ENCODE measurements at regions not wholly inside any gene's neighbourhood (a gene's known extent, or its start where the extent isn't known, plus 50 kb on each side); places are given as distances from the start of the nearest gene placed in this dataset.

- TF ChIP-seq CTCF (conservative IDR thresholded peaks at IDR 0.05; ENCODE audit: low read depth in 2 of 2) (no peak), POLR2AphosphoS5 (IDR thresholded peaks at IDR 0.05; ENCODE audit: low read depth) (no peak), EZH2phosphoT487 (IDR thresholded peaks at IDR 0.05; ENCODE audit: unreplicated experiment) (no peak), EZH2 (IDR thresholded peaks at IDR 0.05; ENCODE audit: low read depth, unreplicated experiment) (no peak), CREB1 (CRISPR knock-in tag; IDR thresholded peaks at IDR 0.05; ENCODE audit: low read depth) (no peak), ZNF114 (CRISPR knock-in tag; IDR thresholded peaks at IDR 0.05) (no peak), REST (IDR thresholded peaks at IDR 0.05; ENCODE audit: unreplicated experiment) (no peak), ZNF331 (CRISPR knock-in tag; IDR thresholded peaks at IDR 0.05; ENCODE audit: low read depth) (no peak), ETS1 (IDR thresholded peaks at IDR 0.05) (no peak), JUNB (IDR thresholded peaks at IDR 0.05; ENCODE audit: unreplicated experiment) (no peak), NANOG (IDR thresholded peaks at IDR 0.05; ENCODE audit: borderline replicate concordance) (no peak)
Observed at GRCh38 chr2:12854001-12854530, 137.3 kb downstream of the TRIB2 start.
